HG03442 (cell line): ENCODE measurements at regions not wholly inside any gene's neighbourhood (a gene's known extent, or its start where the extent isn't known, plus 50 kb on each side); places are given as distances from the start of the nearest gene placed in this dataset.

Experiments
- ATAC-seq: cut with Tn5 transposase; IDR thresholded peaks from one replicate; pipeline ENCODE4 v1.9.1; 2021; ENCODE audit warnings: mild to moderate bottlenecking, moderate library complexity; ENCODE audit not compliant: unreplicated experiment

GRCh38 chr1:239817276-239817675, 274.4 kb upstream of the FMN2 start:
- ATAC-seq, result no peak

- no peak for ATAC-seq
These were observed 273.9 kb upstream of the FMN2 start for GRCh38 chr1:239817801-239818200.

GRCh38 chr1:239819096-239819495, 272.6 kb upstream of the FMN2 start:
- ATAC-seq, result no peak

GRCh38 chr1:239819756-239820250, 271.9 kb upstream of the FMN2 start:
- ATAC-seq, result no peak

GRCh38 chr1:239823852-239824251, 267.8 kb upstream of the FMN2 start:
- no peak for ATAC-seq

GRCh38 chr1:239826211-239826610, 265.5 kb upstream of the FMN2 start:
- ATAC-seq, result no peak

- ATAC-seq, result no peak
These were observed 264.9 kb upstream of the FMN2 start for GRCh38 chr1:239826736-239827135.

- ATAC-seq, result no peak
These were observed 262.1 kb upstream of the FMN2 start for GRCh38 chr1:239829535-239829934.

- no peak for ATAC-seq
These were observed 259.9 kb upstream of the FMN2 start for GRCh38 chr1:239831577-239832355.

GRCh38 chr1:239833723-239834122, 258.0 kb upstream of the FMN2 start:
- no peak for ATAC-seq

GRCh38 chr1:239835946-239836440, 255.7 kb upstream of the FMN2 start:
- no peak for ATAC-seq

GRCh38 chr1:239840336-239840735, 251.3 kb upstream of the FMN2 start:
- no peak for ATAC-seq

GRCh38 chr1:239840790-239841189, 250.9 kb upstream of the FMN2 start:
- ATAC-seq, result no peak

- no peak for ATAC-seq
These were observed 250.1 kb upstream of the FMN2 start for GRCh38 chr1:239841631-239842030.

- no peak for ATAC-seq
These were observed 248.1 kb upstream of the FMN2 start for GRCh38 chr1:239843541-239843940.

GRCh38 chr1:239844833-239845232, 246.8 kb upstream of the FMN2 start:
- ATAC-seq, result no peak

GRCh38 chr1:239854922-239855321, 236.8 kb upstream of the FMN2 start:
- ATAC-seq, result no peak

GRCh38 chr1:239856067-239856466, 235.6 kb upstream of the FMN2 start:
- ATAC-seq, result no peak

- ATAC-seq, result no peak
These were observed 234.8 kb upstream of the FMN2 start for GRCh38 chr1:239856924-239857323.

GRCh38 chr1:239858057-239858456, 233.6 kb upstream of the FMN2 start:
- ATAC-seq, result no peak

GRCh38 chr1:239858529-239858928, 233.2 kb upstream of the FMN2 start:
- ATAC-seq, result no peak

- ATAC-seq, result no peak
These were observed 229.7 kb upstream of the FMN2 start for GRCh38 chr1:239861985-239862384.
